GM12872 (cell line): ENCODE measurements at regions not wholly inside any gene's neighbourhood (a gene's known extent, or its start where the extent isn't known, plus 50 kb on each side); places are given as distances from the start of the nearest gene placed in this dataset.

Experiments
- CTCF ChIP-seq: IDR thresholded peaks from 3 replicates; pipeline ENCODE4 v1.5.1; 2011; ENCODE audit warnings: low read depth, mild to moderate bottlenecking, low read length, moderate library complexity; ENCODE audit not compliant: insufficient read depth

GRCh38 chr3:21944251-21944650 lies 193.2 kb upstream of the ZNF385D start:
- TF ChIP-seq CTCF, result no peak

- TF ChIP-seq CTCF, result no peak
Measured at GRCh38 chr3:21952856-21953255, 201.8 kb upstream of the ZNF385D start.

GRCh38 chr3:21954709-21955108 lies 203.7 kb upstream of the ZNF385D start:
- no peak for TF ChIP-seq CTCF

- no peak for TF ChIP-seq CTCF
Measured at GRCh38 chr3:21955406-21955805, 204.4 kb upstream of the ZNF385D start.

GRCh38 chr3:21960033-21960432 lies 209.0 kb upstream of the ZNF385D start:
- no peak for TF ChIP-seq CTCF

GRCh38 chr3:21962456-21962855 lies 211.4 kb upstream of the ZNF385D start:
- TF ChIP-seq CTCF, result no peak

GRCh38 chr3:21979706-21980105 lies 228.7 kb upstream of the ZNF385D start:
- no peak for TF ChIP-seq CTCF

GRCh38 chr3:21989341-21990042 lies 238.5 kb upstream of the ZNF385D start:
- no peak for TF ChIP-seq CTCF
